Inflammatory macrophage (primary cell): ENCODE measurements at regions not wholly inside any gene's neighbourhood (a gene's known extent, or its start where the extent isn't known, plus 50 kb on each side); places are given as distances from the start of the nearest gene placed in this dataset.
"Not testable (repeated sequence)": the region's sequence is repeated elsewhere in the genome, so short reads cannot be mapped to it uniquely, and the experiment has no call there.

Experiments
- DNase-seq, 2 donors: peaks; one replicate each; pipeline ENCODE4 v3.0.0-alpha.2; 2020 to 2022

DNA sequence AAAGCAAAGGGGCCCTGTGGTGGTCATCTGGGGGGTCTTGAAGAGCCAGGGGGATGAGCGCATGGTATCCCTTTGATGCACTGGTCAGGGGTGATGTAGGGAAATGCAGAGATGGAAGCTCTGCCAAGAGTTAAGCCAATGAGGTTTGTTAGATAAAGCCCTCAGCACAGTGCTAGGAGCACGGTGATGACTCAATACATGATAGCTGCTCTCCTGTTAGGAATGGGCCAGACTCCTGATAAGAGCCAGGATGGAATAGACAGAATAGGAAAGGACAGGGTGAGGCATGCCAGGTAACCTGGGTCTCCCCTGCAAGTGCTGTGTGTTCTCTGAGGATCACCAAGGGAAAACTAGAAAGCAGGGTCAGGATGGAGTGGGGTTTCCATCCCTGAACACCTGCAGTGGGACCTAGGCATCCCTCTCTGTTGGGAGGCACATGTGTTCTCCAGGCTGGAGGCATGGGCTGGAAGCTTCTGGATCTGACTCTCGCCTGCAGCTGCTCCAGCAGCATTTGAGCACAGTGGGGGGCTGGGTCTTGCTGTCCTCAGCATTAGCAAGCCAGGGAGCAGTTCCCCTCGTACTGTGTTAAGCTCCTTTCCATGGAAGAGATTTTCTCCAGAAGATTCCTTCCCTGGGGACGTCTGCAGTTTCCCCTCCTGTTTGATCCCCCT is 71.8 kb upstream of the TIAM2 start:
- no peak for DNase-seq

DNA sequence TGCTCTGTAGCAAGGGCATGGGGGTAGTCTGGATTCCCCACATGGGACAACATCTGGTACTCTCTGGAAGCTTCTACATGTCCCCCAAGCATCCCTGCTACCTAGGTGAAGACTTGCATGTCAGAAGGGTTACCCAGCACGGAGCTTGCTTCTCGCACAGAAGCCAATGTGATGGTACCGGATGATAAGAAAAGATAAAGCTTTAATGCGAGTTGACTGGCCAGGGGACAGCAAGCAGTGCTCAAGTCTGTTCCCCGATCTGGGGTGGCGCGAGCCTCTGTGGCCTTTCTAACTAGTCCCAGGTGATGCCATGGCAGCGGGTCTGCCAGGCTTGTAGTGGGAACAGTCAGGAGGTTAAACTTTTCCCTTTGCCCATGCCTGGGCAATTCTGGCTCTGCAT is 70.0 kb upstream of the TIAM2 start:
- no peak for DNase-seq

DNA sequence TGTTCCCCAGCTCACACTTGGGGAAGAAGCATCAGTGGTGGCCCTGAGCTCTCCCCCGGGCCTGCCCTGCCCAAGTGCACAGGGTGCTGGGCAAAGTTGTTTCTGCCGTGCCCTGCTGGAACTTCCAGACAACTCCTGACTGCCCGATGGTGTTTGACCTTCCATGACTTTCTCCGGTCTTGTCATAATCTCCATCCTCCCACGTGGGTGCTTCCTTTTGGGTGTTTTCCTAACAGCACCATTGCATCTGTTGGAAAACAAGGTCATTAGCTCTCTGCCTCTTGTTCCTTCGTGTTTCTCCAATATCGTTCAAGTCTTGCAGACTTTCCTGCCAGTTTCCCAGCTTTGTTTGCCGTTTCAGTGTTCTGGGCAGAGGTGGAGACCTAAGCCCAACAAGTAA is 68.7 kb upstream of the TIAM2 start:
- no peak for DNase-seq

GRCh38 chr6:154928325-154928922 is 66.7 kb upstream of the TIAM2 start:
- DNase-seq, result peak; percentile 71 to 73

DNA sequence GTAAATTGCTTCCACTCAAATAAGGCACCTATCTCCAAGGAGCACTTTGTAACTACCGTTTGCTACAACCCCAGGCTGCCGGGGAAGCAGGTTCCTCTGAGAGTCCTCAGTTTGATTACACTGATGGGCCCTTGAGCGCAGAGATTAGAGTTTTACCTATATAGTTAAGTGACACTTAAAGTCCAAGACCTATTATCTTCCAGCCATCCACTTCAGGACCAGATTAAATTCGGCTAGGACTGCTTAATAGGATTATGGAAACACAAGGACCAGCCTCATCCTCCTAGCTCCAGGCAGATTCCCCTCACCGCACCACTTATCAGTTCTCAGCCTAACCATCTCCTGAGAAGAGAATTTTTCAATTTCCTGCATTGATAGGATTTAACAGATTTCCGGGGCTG is 64.7 kb upstream of the TIAM2 start:
- DNase-seq, result no peak

GRCh38 chr6:154931711-154932424 is 63.2 kb upstream of the TIAM2 start:
- no peak for DNase-seq

GRCh38 chr6:154932515-154933027 is 62.5 kb upstream of the TIAM2 start:
- DNase-seq, result no peak

DNA sequence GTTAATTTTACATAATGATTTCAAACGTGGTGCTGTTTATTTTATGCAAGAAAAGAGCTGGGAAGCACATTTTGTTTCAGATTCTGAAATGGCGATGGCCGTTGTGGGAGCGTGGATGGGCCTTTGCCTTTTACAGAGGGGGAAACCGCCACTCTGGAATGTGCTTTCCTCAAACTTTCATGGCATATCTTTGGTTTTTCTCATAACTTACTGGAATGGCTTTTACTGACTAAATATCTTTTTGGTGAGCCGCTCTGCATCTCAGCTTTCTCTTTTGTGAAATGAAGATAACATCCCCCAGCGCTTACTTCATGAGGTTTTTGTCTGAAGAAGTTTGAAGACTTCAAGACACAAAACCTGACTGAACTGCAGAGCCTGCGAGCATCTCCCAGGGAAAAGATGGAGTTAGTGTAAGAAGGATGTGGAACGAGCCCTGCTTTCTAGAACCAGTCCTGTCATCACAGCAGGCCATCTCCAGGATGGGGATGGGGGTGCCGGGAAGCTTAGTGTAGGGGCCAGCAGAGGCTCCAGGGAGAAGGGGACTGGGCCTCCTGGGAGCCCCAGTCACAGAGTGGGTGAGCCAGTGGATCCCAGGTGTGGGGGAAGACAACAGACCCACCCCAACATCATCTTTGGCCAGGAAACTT is 61.8 kb upstream of the TIAM2 start:
- no peak for DNase-seq

GRCh38 chr6:154937306-154938220 is 57.6 kb upstream of the TIAM2 start:
- DNase-seq, result no peak

GRCh38 chr6:154938221-154938580 is 56.9 kb upstream of the TIAM2 start:
- DNase-seq, result no peak

- not testable (repeated sequence) for DNase-seq
Measured at GRCh38 chr6:154938727-154939285, 56.3 kb upstream of the TIAM2 start.

- no peak for DNase-seq
Measured at GRCh38 chr6:154942770-154943169, 52.3 kb upstream of the TIAM2 start.

DNA sequence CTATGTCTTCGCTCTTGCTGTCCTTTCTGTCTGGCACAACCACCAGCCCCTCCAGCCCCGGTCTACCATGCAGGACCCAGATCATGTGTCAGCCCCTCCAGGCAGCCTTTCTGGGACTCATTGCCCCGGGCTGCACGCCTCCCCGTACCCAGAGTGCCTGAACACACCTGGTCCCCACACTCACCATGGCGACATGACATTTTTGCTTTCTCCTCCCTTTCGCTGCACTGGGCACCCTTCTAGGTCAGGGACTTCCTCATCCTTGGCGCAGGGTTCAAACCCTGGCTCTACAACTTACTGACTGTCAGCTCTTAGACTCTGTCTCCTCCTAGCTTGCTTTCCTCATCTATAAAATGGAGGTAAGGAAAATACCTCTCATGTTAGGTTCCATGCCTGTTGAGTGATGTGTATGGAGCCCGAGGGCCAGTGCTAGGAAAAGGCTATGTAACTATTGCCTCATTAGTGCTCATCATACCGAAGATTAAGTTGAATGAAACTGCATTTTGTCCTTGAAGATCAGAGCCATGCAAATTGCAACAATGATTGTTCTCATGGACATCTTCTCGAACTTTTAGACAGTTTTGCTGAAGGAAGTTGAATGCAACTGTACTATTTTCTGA is 49.7 kb upstream of the TIAM2 start:
- no peak for DNase-seq
